Lung (tissue), 11 donors: ENCODE measurements at regions not wholly inside any gene's neighbourhood (a gene's known extent, or its start where the extent isn't known, plus 50 kb on each side); places are given as distances from the start of the nearest gene placed in this dataset.

Experiments used
- ATAC-seq: fragments of 200-7000 bp; cut with Tn5 transposase; one replicate; pipeline ENCODE4 v1.9.1; 2020; ENCODE audit warnings: moderate number of reproducible peaks; ENCODE audit not compliant: insufficient read depth, low FRiP score
- DNase-seq, 3 donors: peaks; one replicate each; pipeline ENCODE4 v3.0.0-alpha.2; 2013 to 2017
- H3K27ac ChIP-seq, 2 donors: one replicate each; pipeline ENCODE4 v1.5.1; 2013; ENCODE audit warnings: mild to moderate bottlenecking in 2 of 2, moderate library complexity in 2 of 2, control low read depth in 1 of 2, inconsistent platforms in 1 of 2, low read depth in 1 of 2, low read length in 1 of 2
- H3K27me3 ChIP-seq, 3 donors: one replicate each; pipeline ENCODE4 v1.5.1; 2013; ENCODE audit warnings: low read length in 2 of 3; ENCODE audit not compliant: control insufficient read depth in 3 of 3, insufficient read depth in 3 of 3
- H3K36me3 ChIP-seq, 4 donors: one replicate each; pipeline ENCODE4 v1.5.1; 2013; ENCODE audit warnings: low read length in 4 of 4, mild to moderate bottlenecking in 1 of 4, moderate library complexity in 1 of 4; ENCODE audit not compliant: control insufficient read depth in 4 of 4, insufficient read depth in 4 of 4
- H3K4me1 ChIP-seq, 5 donors: one replicate each; pipeline ENCODE4 v1.5.1; 2013; ENCODE audit warnings: low read length in 5 of 5, mild to moderate bottlenecking in 2 of 5, moderate library complexity in 1 of 5; ENCODE audit not compliant: control insufficient read depth in 5 of 5, insufficient read depth in 5 of 5
- H3K4me3 ChIP-seq: one replicate; pipeline ENCODE4 v1.5.1; 2013; ENCODE audit warnings: mild to moderate bottlenecking, control low read depth, moderate library complexity
- H3K9ac ChIP-seq, 2 donors: one replicate each; pipeline ENCODE4 v1.5.1; 2013; ENCODE audit warnings: low read length in 2 of 2, control low read depth in 1 of 2; ENCODE audit not compliant: insufficient read depth in 1 of 2
- H3K9me3 ChIP-seq, 4 donors: one replicate each; pipeline ENCODE4 v1.5.1; 2013; ENCODE audit warnings: low read length in 3 of 4, mild to moderate bottlenecking in 1 of 4, moderate library complexity in 1 of 4; ENCODE audit not compliant: control insufficient read depth in 4 of 4, insufficient read depth in 3 of 4
- CTCF ChIP-seq: IDR thresholded peaks from 2 replicates; pipeline ENCODE4 v1.5.1; 2012; ENCODE audit warnings: mild to moderate bottlenecking; ENCODE audit errors: control extremely low read depth, extremely low read depth
- WGBS, 2 donors: extraction: QIAGEN DNeasy Blood & Tissue Kit; methylation state at CpG; one replicate each; pipeline ENCODE4 v1.1.7; 2013; 5-methylcytosine and 5-hydroxymethylcytosine counted together
- donor health status: control.
- donor health status: control.
- donor health status: Bipolar disorder and iron deficiency.
- donor health status: healthy.
- donor health status: DM: yes; HTN: yes; CAD: no.

GRCh38 chr13:63086286-63086685, 1670.6 kb upstream of the PCDH20 start:
- Histone ChIP-seq H3K4me3 (no peak overlapping the region), H3K9ac (peak overlapping the region in 1 of 2 donors; percentile 23), H3K27ac (no peak overlapping the region), H3K36me3 (no peaks in the 10 kb centered on the region), H3K4me1 (no peaks in the 10 kb centered on the region), H3K27me3 (no peaks in the 10 kb centered on the region), H3K9me3 (peaks cover 0 to 3% (median 0%) of the 10 kb centered on the region in 4 donors)
- WGBS, 2 donors, result 83 to 90% methylated on average over 5 of the region's 5 CpGs
- no peak for TF ChIP-seq CTCF
- DNase-seq, result peak in 1 of 3 donors; percentile 8
- no peak for ATAC-seq

- Histone ChIP-seq H3K27ac (no peak overlapping the region), H3K36me3 (no peaks in the 10 kb centered on the region), H3K27me3 (no peaks in the 10 kb centered on the region), H3K4me3 (no peak overlapping the region), H3K4me1 (no peaks in the 10 kb centered on the region), H3K9me3 (peaks cover 0 to 3% (median 0%) of the 10 kb centered on the region in 4 donors), H3K9ac (no peak overlapping the region)
- DNase-seq, result no peak
- ATAC-seq, result no peak
- TF ChIP-seq CTCF, result no peak
- 80 to 82% methylated on average over 4 of the region's 4 CpGs for whole genome bisulfite sequencing, 2 donors
Observed at GRCh38 chr13:63085851-63086250, 1670.2 kb upstream of the PCDH20 start.

- no peaks in the 10 kb centered on the region for H3K27me3 ChIP-seq
- WGBS, 2 donors, result 85 to 94% methylated on average over 2 of the region's 2 CpGs
- H3K9ac ChIP-seq, result no peak overlapping the region
- no peak for DNase-seq
- H3K4me1 ChIP-seq, result no peaks in the 10 kb centered on the region
- ATAC-seq, result no peak
- H3K27ac ChIP-seq, result no peak overlapping the region
- H3K9me3 ChIP-seq, result peaks cover 0 to 3% (median 0%) of the 10 kb centered on the region in 4 donors
- no peak for TF ChIP-seq CTCF
- H3K4me3 ChIP-seq, result no peak overlapping the region
- no peaks in the 10 kb centered on the region for H3K36me3 ChIP-seq
Observed at GRCh38 chr13:63081400-63082014, 1665.9 kb upstream of the PCDH20 start.

GRCh38 chr13:63075126-63075525, 1659.5 kb upstream of the PCDH20 start:
- DNase-seq (no peak), ATAC-seq (no peak)
- Histone ChIP-seq H3K9me3 (no peaks in the 10 kb centered on the region), H3K4me3 (no peak overlapping the region), H3K4me1 (no peaks in the 10 kb centered on the region), H3K36me3 (no peaks in the 10 kb centered on the region), H3K9ac (no peak overlapping the region), H3K27ac (no peak overlapping the region), H3K27me3 (no peaks in the 10 kb centered on the region)
- no peak for TF ChIP-seq CTCF
